Natural killer cell (primary cell): ENCODE measurements at regions not wholly inside any gene's neighbourhood (a gene's known extent, or its start where the extent isn't known, plus 50 kb on each side); places are given as distances from the start of the nearest gene placed in this dataset.

Source experiments
- ATAC-seq, 3 donors: fragments of 150-1000 bp in 2 of 3; fragments of 200-7000 bp in 1 of 3; cut with Tn5 transposase; 1 replicate in 1 of 3; 2 replicates in 2 of 3; pipeline ENCODE4 v1.10.0; 2021; ENCODE audit warnings: mild to moderate bottlenecking in 2 of 3, moderate library complexity in 2 of 3
- DNase-seq, 2 donors: peaks; one replicate each; pipeline versions ENCODE4 v3.0.0 to v3.0.0-alpha.2; 2013 to 2021; ENCODE audit warnings: mixed read lengths in 1 of 2
- H3K27ac ChIP-seq: one replicate; pipeline ENCODE4 v1.5.1; 2013; ENCODE audit warnings: mild to moderate bottlenecking, low read length
- H3K27me3 ChIP-seq: one replicate; pipeline ENCODE4 v1.6.1; 2013; ENCODE audit warnings: low read length; ENCODE audit not compliant: control insufficient read depth, insufficient read depth
- H3K36me3 ChIP-seq: one replicate; pipeline ENCODE4 v1.6.1; 2013; ENCODE audit warnings: low read length; ENCODE audit not compliant: control insufficient read depth, insufficient read depth
- H3K4me1 ChIP-seq: one replicate; pipeline ENCODE4 v1.6.1; 2013; ENCODE audit warnings: low read length; ENCODE audit not compliant: control insufficient read depth, insufficient read depth
- H3K4me3 ChIP-seq: one replicate; pipeline ENCODE4 v1.5.1; 2013; ENCODE audit warnings: low read length
- H3K9me3 ChIP-seq: one replicate; pipeline ENCODE4 v1.6.1; 2013; ENCODE audit warnings: low read length; ENCODE audit not compliant: control insufficient read depth, insufficient read depth
- H3K27ac Mint-ChIP-seq, 2 donors: one replicate each; pipeline ENCODE4 v1.8.0; 2022; ENCODE audit warnings: mild to moderate bottlenecking in 2 of 2, mixed read lengths in 2 of 2, moderate library complexity in 1 of 2
- H3K27me3 Mint-ChIP-seq, 2 donors: one replicate each; pipeline ENCODE4 v1.8.0; 2022; ENCODE audit warnings: low read depth in 2 of 2, mixed read lengths in 2 of 2
- H3K36me3 Mint-ChIP-seq: one replicate; pipeline ENCODE4 v1.8.0; 2022; ENCODE audit warnings: mixed read lengths
- H3K4me1 Mint-ChIP-seq, 2 donors: one replicate each; pipeline ENCODE4 v1.8.0; 2022; ENCODE audit warnings: mixed read lengths in 2 of 2
- H3K4me3 Mint-ChIP-seq: one replicate; pipeline ENCODE4 v1.8.0; 2022; ENCODE audit warnings: mild to moderate bottlenecking, moderate library complexity, mixed read lengths
- H3K9me3 Mint-ChIP-seq, 2 donors: one replicate each; pipeline ENCODE4 v1.8.0; 2022; ENCODE audit warnings: mixed read lengths in 2 of 2
- CTCF ChIP-seq: fragments of 200-600 bp; IDR thresholded peaks from one replicate; pipeline ENCODE4 v1.8.0; 2022; ENCODE audit warnings: antibody characterized with exemption
- WGBS: methylation state at CpG from one replicate; pipeline ENCODE4 v1.1.7; 2013; ENCODE audit warnings: missing lambda C conversion rate; ENCODE audit not compliant: insufficient coverage; 5-methylcytosine and 5-hydroxymethylcytosine counted together
- intact Hi-C: fragments of 100-400 bp; cut with micrococcal nuclease; formaldehyde crosslinking; loops from one replicate; pipeline ENCODE4 v1.14.2; 2022

- TF ChIP-seq CTCF, result no peak
- Histone ChIP-seq H3K9me3 (no peaks in the 10 kb centered on the region), H3K27ac (no peak overlapping the region), H3K4me1 (no peaks in the 10 kb centered on the region), H3K27me3 (no peaks in the 10 kb centered on the region), H3K4me3 (no peak overlapping the region), H3K36me3 (no peaks in the 10 kb centered on the region)
- intact Hi-C loops, result no loop called here
- 88% methylated on average over 6 of the region's 8 CpGs for WGBS
- Mint-ChIP-seq H3K27ac (no peak overlapping the region), H3K9me3 (no peaks in the 10 kb centered on the region), H3K4me3 (no peak overlapping the region), H3K27me3 (peaks cover 1 to 18% of the 10 kb centered on the region in 2 donors), H3K36me3 (no peaks in the 10 kb centered on the region), H3K4me1 (no peaks in the 10 kb centered on the region)
- DNase-seq, result no peak
- ATAC-seq, result no peak
These were observed 174.6 kb upstream of the PLPP4 start for GRCh38 chr10:120282421-120282820.

- 79% methylated on average over 6 of the region's 6 CpGs for WGBS
- no peak for ATAC-seq
- no peak for DNase-seq
- H3K36me3 ChIP-seq, result no peaks in the 10 kb centered on the region
- intact Hi-C loops, result no loop called here
- H3K27ac Mint-ChIP-seq, result no peak overlapping the region
- no peak overlapping the region for H3K4me3 Mint-ChIP-seq
- H3K4me3 ChIP-seq, result no peak overlapping the region
- H3K9me3 Mint-ChIP-seq, result no peaks in the 10 kb centered on the region
- no peak for TF ChIP-seq CTCF
- H3K4me1 Mint-ChIP-seq, result no peaks in the 10 kb centered on the region
- H3K27ac ChIP-seq, result no peak overlapping the region
- peaks cover 4 to 18% of the 10 kb centered on the region in 2 donors for H3K27me3 Mint-ChIP-seq
- no peaks in the 10 kb centered on the region for H3K27me3 ChIP-seq
- no peaks in the 10 kb centered on the region for H3K9me3 ChIP-seq
- no peaks in the 10 kb centered on the region for H3K4me1 ChIP-seq
- H3K36me3 Mint-ChIP-seq, result no peaks in the 10 kb centered on the region
These were observed 174.1 kb upstream of the PLPP4 start for GRCh38 chr10:120282846-120283492.

GRCh38 chr10:120285408-120285807, 171.6 kb upstream of the PLPP4 start:
- no peak for TF ChIP-seq CTCF
- H3K27me3 ChIP-seq, result no peaks in the 10 kb centered on the region
- H3K36me3 Mint-ChIP-seq, result no peaks in the 10 kb centered on the region
- H3K9me3 Mint-ChIP-seq, result no peaks in the 10 kb centered on the region
- H3K4me1 ChIP-seq, result no peaks in the 10 kb centered on the region
- H3K27ac ChIP-seq, result no peak overlapping the region
- 86% methylated on average over 6 of the region's 6 CpGs for WGBS
- H3K27me3 Mint-ChIP-seq, result peaks cover 11 to 14% of the 10 kb centered on the region in 2 donors
- no peak for DNase-seq
- H3K4me1 Mint-ChIP-seq, result no peaks in the 10 kb centered on the region
- H3K27ac Mint-ChIP-seq, result no peak overlapping the region
- no peak for ATAC-seq
- H3K36me3 ChIP-seq, result no peaks in the 10 kb centered on the region
- intact Hi-C loops, result no loop called here
- no peak overlapping the region for H3K4me3 Mint-ChIP-seq
- H3K4me3 ChIP-seq, result no peak overlapping the region
- no peaks in the 10 kb centered on the region for H3K9me3 ChIP-seq

- H3K9me3 Mint-ChIP-seq, result no peaks in the 10 kb centered on the region
- WGBS, result 84% methylated on average over 3 of the region's 3 CpGs
- no peaks in the 10 kb centered on the region for H3K27me3 ChIP-seq
- intact Hi-C loops, result no loop called here
- H3K36me3 ChIP-seq, result no peaks in the 10 kb centered on the region
- H3K9me3 ChIP-seq, result no peaks in the 10 kb centered on the region
- H3K27ac Mint-ChIP-seq, result no peak overlapping the region
- no peak overlapping the region for H3K27ac ChIP-seq
- no peaks in the 10 kb centered on the region for H3K36me3 Mint-ChIP-seq
- H3K27me3 Mint-ChIP-seq, result peaks cover 19% of the 10 kb centered on the region in 2 donors
- H3K4me3 Mint-ChIP-seq, result no peak overlapping the region
- no peaks in the 10 kb centered on the region for H3K4me1 Mint-ChIP-seq
- no peak for TF ChIP-seq CTCF
- no peak overlapping the region for H3K4me3 ChIP-seq
- no peaks in the 10 kb centered on the region for H3K4me1 ChIP-seq
- DNase-seq, result no peak
- no peak for ATAC-seq
These were observed 170.7 kb upstream of the PLPP4 start for GRCh38 chr10:120286280-120286679.
